ENCODE measurements at regions not wholly inside any gene's neighbourhood (a gene's known extent, or its start where the extent isn't known, plus 50 kb on each side); places are given as distances from the start of the nearest gene placed in this dataset.
A peak's percentile ranks its signal among the peaks of the same experiment; 100 is the strongest.

DNA sequence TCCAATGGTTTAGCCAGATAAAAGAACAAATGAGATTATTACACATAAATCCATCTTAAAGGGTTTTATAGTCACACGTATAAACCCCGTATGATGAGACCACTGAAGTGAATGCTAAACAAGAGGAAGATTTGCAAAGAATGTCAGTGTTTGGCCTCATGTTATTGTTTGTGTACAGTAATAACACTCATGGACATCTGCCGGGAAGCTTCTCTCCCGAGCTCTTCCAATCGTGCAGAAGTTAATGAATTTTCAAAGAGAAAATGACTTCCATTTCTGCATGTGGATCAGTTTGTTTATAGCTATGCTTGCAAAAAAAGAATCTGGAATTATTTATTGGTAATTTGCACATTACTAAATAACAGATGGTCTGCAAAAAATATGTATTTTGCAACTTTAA, 88.5 kb upstream of the APCDD1 start:
- no peaks in the 10 kb centered on the region for H3K36me3 ChIP-seq (ENCODE audit: insufficient read depth, insufficient read length, low read length)
- peaks cover 7% of the 10 kb centered on the region; the same call in 1 of the 2 replicates for H3K9me3 ChIP-seq (ENCODE audit: insufficient read depth, low read length)
- no peaks in the 10 kb centered on the region for H3K27me3 ChIP-seq (ENCODE audit: insufficient read depth, insufficient read length)

DNA sequence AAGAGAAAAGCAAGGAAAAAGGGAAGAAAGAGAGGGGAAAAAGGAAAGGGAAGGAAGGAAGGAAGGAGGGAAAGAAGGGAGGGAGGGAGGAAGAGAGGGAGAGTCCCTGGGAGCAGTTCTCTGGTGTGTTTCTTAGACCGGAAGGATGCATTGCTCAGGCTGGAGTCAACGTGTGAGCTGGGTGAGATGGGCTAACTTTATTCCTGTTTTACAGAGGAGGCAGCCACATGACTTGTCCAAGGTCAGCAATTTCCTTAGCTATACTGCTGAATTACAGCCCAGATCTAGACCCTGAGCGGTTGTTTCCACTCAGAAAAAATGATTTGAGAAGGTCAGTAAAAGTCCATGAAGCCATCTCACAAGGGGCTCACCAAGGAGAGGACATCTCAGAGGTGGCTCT, 86.6 kb upstream of the APCDD1 start:
- H3K4me1 ChIP-seq (ENCODE audit: insufficient read depth, insufficient read length) = peaks cover 5% of the 10 kb centered on the region
- no peaks in the 10 kb centered on the region for H3K36me3 ChIP-seq (ENCODE audit: insufficient read depth, insufficient read length, low read length)
- H3K9me3 ChIP-seq (ENCODE audit: insufficient read depth, low read length) = peaks cover 7% of the 10 kb centered on the region; the same call in 1 of the 2 replicates
- no peak overlapping the region for H3K4me3 ChIP-seq (ENCODE audit: insufficient read length, low read depth)
- no peak for TF ChIP-seq SUZ12 (IDR thresholded peaks at IDR 0.05; ENCODE audit: extremely low read depth, insufficient read depth, insufficient read length)
- TF ChIP-seq ZNF274 (IDR thresholded peaks at IDR 0.05; ENCODE audit: low read depth, low read length) = no peak
- TF ChIP-seq YY1 (IDR thresholded peaks at IDR 0.05; ENCODE audit: insufficient read depth, insufficient read length) = no peak
- no peak for DNase-seq (ENCODE audit: low read depth, low spot score)
- no peak overlapping the region for H3K9ac ChIP-seq (ENCODE audit: insufficient read length, low read depth)
- no peaks in the 10 kb centered on the region for H3K27me3 ChIP-seq (ENCODE audit: insufficient read depth, insufficient read length)

More for the DNA sequence above, 88.5 kb upstream of the APCDD1 start:
- peaks cover 2% of the 10 kb centered on the region for H3K4me1 ChIP-seq (ENCODE audit: insufficient read depth, insufficient read length)
- H3K4me3 ChIP-seq (ENCODE audit: insufficient read length, low read depth) = no peak overlapping the region
- no peak for DNase-seq (ENCODE audit: low read depth, low spot score)
- H3K9ac ChIP-seq (ENCODE audit: insufficient read length, low read depth) = no peak overlapping the region
- TF ChIP-seq SUZ12 (IDR thresholded peaks at IDR 0.05; ENCODE audit: extremely low read depth, insufficient read depth, insufficient read length) (no peak), YY1 (IDR thresholded peaks at IDR 0.05; ENCODE audit: insufficient read depth, insufficient read length) (no peak), ZNF274 (IDR thresholded peaks at IDR 0.05; ENCODE audit: low read depth, low read length) (no peak)

DNA sequence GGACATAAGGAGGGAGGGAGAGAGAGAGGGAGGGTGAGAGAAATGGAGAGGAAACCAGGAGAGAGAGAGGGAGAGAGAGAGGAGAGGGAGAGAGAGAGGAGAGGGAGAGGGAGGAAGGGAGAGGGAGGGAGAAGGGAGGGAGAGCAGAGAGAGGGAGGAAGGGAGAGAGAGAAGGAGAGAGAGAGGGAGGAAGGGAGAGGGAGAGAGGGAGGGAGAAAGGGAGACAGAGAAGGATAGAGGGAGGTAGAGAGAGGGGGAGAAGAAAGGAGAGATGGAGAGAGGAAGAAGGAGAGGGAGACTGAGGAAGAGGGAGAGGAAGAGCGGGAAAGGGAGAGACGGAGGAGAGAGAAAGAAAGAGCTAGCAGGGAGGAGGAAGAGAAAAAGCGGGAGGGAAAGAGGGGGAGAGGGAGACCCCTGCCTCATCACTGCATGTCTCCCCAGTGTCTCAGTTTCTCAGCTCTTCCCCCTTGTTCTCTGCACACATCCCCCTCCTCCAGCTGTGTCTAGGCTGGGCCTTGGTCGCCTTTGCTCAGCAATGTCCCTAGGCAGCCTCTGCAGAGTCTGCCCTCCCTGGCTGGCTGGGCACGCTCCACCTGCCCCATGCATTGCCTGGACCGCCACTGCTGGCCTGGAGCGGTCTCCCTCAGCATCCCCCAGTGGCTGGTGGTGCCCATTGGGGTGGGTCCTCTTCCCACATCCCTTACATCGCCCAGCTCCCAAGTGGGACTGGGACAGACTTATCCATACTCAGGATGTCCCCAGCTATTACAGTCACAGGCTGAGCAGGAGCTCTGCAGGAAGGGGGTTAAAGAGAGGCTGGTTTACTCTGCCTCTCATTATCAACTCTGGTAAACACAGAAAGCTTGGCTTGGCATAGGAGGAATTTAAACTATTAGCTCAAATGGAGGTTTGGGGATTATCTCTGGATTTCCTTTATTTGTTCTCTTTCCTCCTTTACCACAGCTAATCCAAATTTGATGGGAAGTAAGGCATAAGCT, 85.7 kb upstream of the APCDD1 start:
- no peak overlapping the region for H3K9ac ChIP-seq (ENCODE audit: insufficient read length, low read depth)

DNA sequence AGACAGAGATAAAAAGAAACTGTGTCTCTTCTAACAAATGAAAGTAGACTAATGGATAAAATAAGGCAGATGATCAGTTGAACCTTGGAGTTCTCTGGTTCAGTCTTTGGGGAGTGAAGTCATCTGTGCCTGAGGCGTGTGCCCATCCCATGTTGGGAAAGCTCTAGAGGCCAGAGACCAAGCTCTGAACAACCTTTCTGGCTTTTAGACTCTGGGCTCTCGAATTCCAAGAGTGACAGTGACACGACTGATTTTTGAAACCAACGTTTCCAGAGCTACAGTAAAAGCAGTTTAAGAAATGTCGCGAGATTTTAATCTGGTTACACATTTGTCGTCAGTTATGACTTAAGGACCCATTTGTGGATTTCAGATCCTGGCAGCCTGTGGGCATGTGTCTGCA, 83.7 kb upstream of the APCDD1 start:
- H3K27me3 ChIP-seq (ENCODE audit: insufficient read depth, insufficient read length) = peaks cover 8% of the 10 kb centered on the region

More for the DNA sequence above, 85.7 kb upstream of the APCDD1 start:
- H3K36me3 ChIP-seq (ENCODE audit: insufficient read depth, insufficient read length, low read length) = no peaks in the 10 kb centered on the region
- no peak for DNase-seq (ENCODE audit: low read depth, low spot score)
- H3K4me1 ChIP-seq (ENCODE audit: insufficient read depth, insufficient read length) = peaks cover 5% of the 10 kb centered on the region
- H3K9me3 ChIP-seq (ENCODE audit: insufficient read depth, low read length) = peaks cover 7% of the 10 kb centered on the region; the same call in 1 of the 2 replicates
- H3K27me3 ChIP-seq (ENCODE audit: insufficient read depth, insufficient read length) = peaks cover 2% of the 10 kb centered on the region
- no peak for TF ChIP-seq YY1 (IDR thresholded peaks at IDR 0.05; ENCODE audit: insufficient read depth, insufficient read length)
- no peak for TF ChIP-seq SUZ12 (IDR thresholded peaks at IDR 0.05; ENCODE audit: extremely low read depth, insufficient read depth, insufficient read length)
- no peak for TF ChIP-seq ZNF274 (IDR thresholded peaks at IDR 0.05; ENCODE audit: low read depth, low read length)
- H3K4me3 ChIP-seq (ENCODE audit: insufficient read length, low read depth) = no peak overlapping the region

DNA sequence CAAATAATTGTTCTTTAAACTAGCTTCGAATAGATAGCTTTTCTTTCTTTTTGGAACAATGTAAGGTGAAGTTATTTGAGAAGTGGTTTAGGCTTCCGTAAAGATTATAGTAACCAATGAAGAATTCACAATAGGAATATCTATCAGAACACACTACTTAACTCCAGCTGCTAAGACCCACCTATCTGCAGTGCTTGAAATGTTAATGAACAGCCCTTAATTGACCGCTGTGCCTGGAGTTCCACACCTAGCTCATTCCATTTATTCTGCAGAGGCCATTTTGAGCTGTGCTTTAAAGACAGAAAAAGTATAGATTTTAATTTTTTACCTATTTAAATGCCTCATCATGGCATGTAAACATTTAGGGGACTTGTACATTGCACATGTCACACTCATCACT, 83.3 kb upstream of the APCDD1 start:
- TF ChIP-seq ZNF274 (IDR thresholded peaks at IDR 0.05; ENCODE audit: low read depth, low read length) = no peak
- no peak for TF ChIP-seq YY1 (IDR thresholded peaks at IDR 0.05; ENCODE audit: insufficient read depth, insufficient read length)
- TF ChIP-seq SUZ12 (IDR thresholded peaks at IDR 0.05; ENCODE audit: extremely low read depth, insufficient read depth, insufficient read length) = no peak

More for the DNA sequence above, 83.7 kb upstream of the APCDD1 start:
- Histone ChIP-seq H3K9me3 (ENCODE audit: insufficient read depth, low read length) (no peaks in the 10 kb centered on the region), H3K36me3 (ENCODE audit: insufficient read depth, insufficient read length, low read length) (no peaks in the 10 kb centered on the region), H3K4me1 (ENCODE audit: insufficient read depth, insufficient read length) (peaks cover 5% of the 10 kb centered on the region), H3K4me3 (ENCODE audit: insufficient read length, low read depth) (no peak overlapping the region), H3K9ac (ENCODE audit: insufficient read length, low read depth) (no peak overlapping the region)
- TF ChIP-seq YY1 (IDR thresholded peaks at IDR 0.05; ENCODE audit: insufficient read depth, insufficient read length) = no peak
- TF ChIP-seq SUZ12 (IDR thresholded peaks at IDR 0.05; ENCODE audit: extremely low read depth, insufficient read depth, insufficient read length) = no peak
- no peak for TF ChIP-seq ZNF274 (IDR thresholded peaks at IDR 0.05; ENCODE audit: low read depth, low read length)
- no peak for DNase-seq (ENCODE audit: low read depth, low spot score)

DNA sequence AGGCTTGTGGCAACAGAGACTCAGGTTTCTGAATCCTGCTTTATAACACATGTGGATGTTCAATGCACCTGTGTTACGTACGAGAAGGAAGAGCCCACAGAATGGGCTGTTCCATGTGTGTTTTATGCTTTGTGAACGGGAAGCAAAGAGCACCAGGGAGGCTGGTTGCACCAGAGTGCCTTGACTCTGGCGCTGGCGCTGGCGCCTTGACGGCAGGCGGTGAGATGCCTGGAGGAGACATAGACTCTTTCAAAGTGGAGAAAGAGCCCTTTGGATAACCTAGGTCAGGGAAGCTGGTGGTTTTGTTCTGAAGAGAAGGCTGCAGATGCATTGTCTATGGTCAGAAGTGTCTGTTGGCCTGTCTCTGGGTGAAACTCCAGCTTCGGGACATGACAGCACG, 80.2 kb upstream of the APCDD1 start:
- no peak overlapping the region for H3K4me3 ChIP-seq (ENCODE audit: insufficient read length, low read depth)
- peaks cover 3% of the 10 kb centered on the region for H3K4me1 ChIP-seq (ENCODE audit: insufficient read depth, insufficient read length)
- H3K27me3 ChIP-seq (ENCODE audit: insufficient read depth, insufficient read length) = peaks cover 8% of the 10 kb centered on the region
- no peaks in the 10 kb centered on the region for H3K36me3 ChIP-seq (ENCODE audit: insufficient read depth, insufficient read length, low read length)
- no peak overlapping the region for H3K9ac ChIP-seq (ENCODE audit: insufficient read length, low read depth)
- DNase-seq (ENCODE audit: low read depth, low spot score) = no peak
- TF ChIP-seq ZNF274 (IDR thresholded peaks at IDR 0.05; ENCODE audit: low read depth, low read length) = no peak
- TF ChIP-seq SUZ12 (IDR thresholded peaks at IDR 0.05; ENCODE audit: extremely low read depth, insufficient read depth, insufficient read length) = no peak
- TF ChIP-seq YY1 (IDR thresholded peaks at IDR 0.05; ENCODE audit: insufficient read depth, insufficient read length) = no peak
- no peaks in the 10 kb centered on the region for H3K9me3 ChIP-seq (ENCODE audit: insufficient read depth, low read length)

More for the DNA sequence above, 83.3 kb upstream of the APCDD1 start:
- Histone ChIP-seq H3K27me3 (ENCODE audit: insufficient read depth, insufficient read length) (peaks cover 8% of the 10 kb centered on the region), H3K9ac (ENCODE audit: insufficient read length, low read depth) (no peak overlapping the region), H3K4me3 (ENCODE audit: insufficient read length, low read depth) (no peak overlapping the region), H3K36me3 (ENCODE audit: insufficient read depth, insufficient read length, low read length) (no peaks in the 10 kb centered on the region), H3K4me1 (ENCODE audit: insufficient read depth, insufficient read length) (peaks cover 5% of the 10 kb centered on the region), H3K9me3 (ENCODE audit: insufficient read depth, low read length) (no peaks in the 10 kb centered on the region)
- no peak for DNase-seq (ENCODE audit: low read depth, low spot score)

DNA sequence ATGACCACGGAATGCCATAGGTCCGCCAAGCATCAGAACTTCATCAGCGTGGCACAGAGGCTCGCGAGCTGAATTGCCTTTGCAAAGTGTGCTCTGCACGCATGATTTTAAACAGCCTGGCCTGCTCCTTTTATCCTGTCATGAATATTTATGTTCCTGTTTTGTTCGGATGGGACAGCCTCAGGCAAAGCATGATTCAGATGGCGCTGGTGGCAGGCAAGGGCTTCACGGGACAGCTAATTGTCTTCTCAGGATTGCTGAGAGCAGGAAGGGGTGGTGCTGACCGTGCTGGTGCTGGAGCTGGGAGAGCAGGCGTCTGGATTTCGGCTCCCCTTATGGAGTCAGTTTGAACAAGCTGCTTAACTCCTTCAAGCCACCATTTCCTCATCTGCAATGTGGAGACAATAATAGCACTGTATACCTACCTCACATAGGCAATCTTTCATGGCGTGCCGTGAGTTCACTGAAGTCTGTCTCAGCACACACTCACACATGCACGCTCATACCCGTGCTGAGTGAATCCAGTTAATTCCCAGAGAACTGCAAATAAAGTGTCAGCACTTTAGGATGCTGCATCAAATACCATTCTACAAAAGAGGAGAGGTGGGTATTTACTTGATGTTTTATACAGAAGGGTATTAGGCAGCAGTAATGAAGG, 79.7 kb upstream of the APCDD1 start:
- H3K9ac ChIP-seq (ENCODE audit: insufficient read length, low read depth) = no peak overlapping the region
- DNase-seq (ENCODE audit: low read depth, low spot score) = peak; percentile 50
- no peak overlapping the region for H3K4me3 ChIP-seq (ENCODE audit: insufficient read length, low read depth)
- TF ChIP-seq ZNF274 (IDR thresholded peaks at IDR 0.05; ENCODE audit: low read depth, low read length) (no peak), YY1 (IDR thresholded peaks at IDR 0.05; ENCODE audit: insufficient read depth, insufficient read length) (no peak), SUZ12 (IDR thresholded peaks at IDR 0.05; ENCODE audit: extremely low read depth, insufficient read depth, insufficient read length) (no peak)
- H3K27me3 ChIP-seq (ENCODE audit: insufficient read depth, insufficient read length) = peaks cover 8% of the 10 kb centered on the region
- H3K4me1 ChIP-seq (ENCODE audit: insufficient read depth, insufficient read length) = peaks cover 3% of the 10 kb centered on the region
- H3K9me3 ChIP-seq (ENCODE audit: insufficient read depth, low read length) = no peaks in the 10 kb centered on the region
- no peaks in the 10 kb centered on the region for H3K36me3 ChIP-seq (ENCODE audit: insufficient read depth, insufficient read length, low read length)
